Liver (tissue), 8 donors: ENCODE measurements at regions not wholly inside any gene's neighbourhood (a gene's known extent, or its start where the extent isn't known, plus 50 kb on each side); places are given as distances from the start of the nearest gene placed in this dataset.

Experiments
- DNase-seq: peaks from one replicate; pipeline ENCODE4 v3.0.0-alpha.2; 2017; ENCODE audit warnings: low spot score
- H3K27ac ChIP-seq, 2 donors: one replicate each; pipeline ENCODE4 v1.7.0; 2013; ENCODE audit warnings: inconsistent platforms in 2 of 2, low read length in 2 of 2, control low read depth in 1 of 2, low read depth in 1 of 2, mild to moderate bottlenecking in 1 of 2
- H3K27me3 ChIP-seq, 4 donors: one replicate each; pipeline versions ENCODE4 v1.6.1 to v1.7.0; 2013; ENCODE audit warnings: low read length in 3 of 4, inconsistent platforms in 1 of 4, mild to moderate bottlenecking in 1 of 4, moderate library complexity in 1 of 4; ENCODE audit not compliant: control insufficient read depth in 4 of 4, insufficient read depth in 4 of 4
- H3K36me3 ChIP-seq, 4 donors: one replicate each; pipeline versions ENCODE4 v1.6.1 to v1.7.0; 2013; ENCODE audit warnings: low read length in 3 of 4, mild to moderate bottlenecking in 3 of 4, low read depth in 1 of 4, moderate library complexity in 1 of 4; ENCODE audit not compliant: control insufficient read depth in 4 of 4, insufficient read depth in 3 of 4
- H3K4me1 ChIP-seq, 4 donors: one replicate each; pipeline versions ENCODE4 v1.6.1 to v1.7.0; 2013; ENCODE audit warnings: low read length in 3 of 4, mild to moderate bottlenecking in 3 of 4, moderate library complexity in 1 of 4; ENCODE audit not compliant: control insufficient read depth in 4 of 4, insufficient read depth in 4 of 4
- H3K4me3 ChIP-seq, 3 donors: one replicate each; pipeline versions ENCODE4 v1.6.1 to v1.7.0; 2013; ENCODE audit warnings: low read length in 3 of 3, control low read depth in 1 of 3, low read depth in 1 of 3, mild to moderate bottlenecking in 1 of 3
- H3K9ac ChIP-seq, 2 donors: one replicate each; pipeline ENCODE4 v1.7.0; 2013; ENCODE audit warnings: low read length in 2 of 2, mild to moderate bottlenecking in 2 of 2, moderate library complexity in 2 of 2, control low read depth in 1 of 2, low read depth in 1 of 2
- H3K9me3 ChIP-seq, 4 donors: one replicate each; pipeline versions ENCODE4 v1.6.1 to v1.7.0; 2013; ENCODE audit warnings: low read length in 3 of 4; ENCODE audit not compliant: control insufficient read depth in 4 of 4
- ATF3 ChIP-seq: IDR thresholded peaks from 2 replicates; pipeline ENCODE4 v1.6.1; 2016; ENCODE audit warnings: antibody characterized with exemption
- EGR1 ChIP-seq, 2 donors: IDR thresholded peaks; 2 replicates each; pipeline ENCODE4 v1.6.1; 2016 to 2018; ENCODE audit warnings: antibody characterized with exemption in 2 of 2, low read depth in 2 of 2
- FOXA1 ChIP-seq: IDR thresholded peaks from 2 replicates; pipeline ENCODE4 v1.6.1; 2016; ENCODE audit warnings: antibody characterized with exemption
- GABPA ChIP-seq, 2 donors: IDR thresholded peaks in 1 of 2; conservative IDR thresholded peaks in 1 of 2; 2 replicates each; pipeline ENCODE4 v1.6.1; 2016; ENCODE audit warnings: antibody characterized with exemption in 2 of 2, mild to moderate bottlenecking in 1 of 2, moderate library complexity in 1 of 2
- HNF4A ChIP-seq, 2 donors: conservative IDR thresholded peaks; 2 replicates each; pipeline ENCODE4 v1.6.1; 2016; ENCODE audit warnings: antibody characterized with exemption in 2 of 2, mild to moderate bottlenecking in 2 of 2
- JUND ChIP-seq, 2 donors: IDR thresholded peaks; 2 replicates each; pipeline ENCODE4 v1.6.1; 2016; ENCODE audit warnings: antibody characterized with exemption in 2 of 2
- NR2F2 ChIP-seq: IDR thresholded peaks from 2 replicates; pipeline ENCODE4 v1.6.1; 2016; ENCODE audit warnings: antibody characterized with exemption
- SP1 ChIP-seq: IDR thresholded peaks from 2 replicates; pipeline ENCODE4 v1.6.1; 2018; ENCODE audit warnings: antibody characterized with exemption, mild to moderate bottlenecking
- TAF1 ChIP-seq: conservative IDR thresholded peaks from 2 replicates; pipeline ENCODE4 v1.6.1; 2016; ENCODE audit warnings: antibody characterized with exemption, mild to moderate bottlenecking
- YY1 ChIP-seq: IDR thresholded peaks from 2 replicates; pipeline ENCODE4 v1.6.1; 2016; ENCODE audit warnings: antibody characterized with exemption, mild to moderate bottlenecking
- ZBTB33 ChIP-seq: IDR thresholded peaks from 2 replicates; pipeline ENCODE4 v1.6.1; 2016; ENCODE audit warnings: antibody characterized with exemption
- WGBS: extraction: QIAGEN DNeasy Blood & Tissue Kit; methylation state at CpG from one replicate; pipeline ENCODE4 v1.1.7; 2013; 5-methylcytosine and 5-hydroxymethylcytosine counted together
- TF ChIP-seq, protein P1 (sequence below): IDR thresholded peaks from 2 replicates; pipeline ENCODE4 v1.6.1; 2016; ENCODE audit warnings: antibody characterized with exemption
- TF ChIP-seq, protein P2 (sequence below): fragments of 150-350 bp; IDR thresholded peaks from 2 replicates; pipeline ENCODE4 v1.5.1; 2017; ENCODE audit warnings: improper control_type of control experiment, low read depth, low read length; ENCODE audit not compliant: missing input control
- donor health status: healthy.
- donor health status: healthy.
- donor health status: healthy.
- donor health status: healthy.
- donor health status: healthy.

- no peaks in the 10 kb centered on the region for H3K9me3 ChIP-seq
Observed at GRCh38 chr5:121160591-121160990, 691.1 kb upstream of the FTMT start.

GRCh38 chr5:121164632-121165031 is 687.0 kb upstream of the FTMT start:
- DNase-seq, result no peak
- H3K27me3 ChIP-seq, result no peaks in the 10 kb centered on the region
- H3K36me3 ChIP-seq, result no peaks in the 10 kb centered on the region
- no peaks in the 10 kb centered on the region for H3K9me3 ChIP-seq
- no peaks in the 10 kb centered on the region for H3K4me1 ChIP-seq
- 55% methylated on average over 10 of the region's 10 CpGs for WGBS
- TF ChIP-seq ZBTB33 (no peak), HNF4A (conservative IDR thresholded peaks at IDR 0.05) (no peak), SP1 (no peak), GABPA (IDR thresholded peaks at IDR 0.05 in 1 of 2, conservative IDR thresholded peaks at IDR 0.05 in 1 of 2) (no peak), ATF3 (no peak), YY1 (no peak), TAF1 (no peak), EGR1 (IDR thresholded peaks at IDR 0.05; ENCODE audit: low read depth in 2 of 2) (no peak)
- no peak overlapping the region for H3K9ac ChIP-seq
- H3K4me3 ChIP-seq, result no peak overlapping the region
- H3K27ac ChIP-seq, result no peak overlapping the region

More at GRCh38 chr5:121160591-121160990, 691.1 kb upstream of the FTMT start:
- DNase-seq, result no peak
- no peak overlapping the region for H3K27ac ChIP-seq
- H3K4me3 ChIP-seq, result no peak overlapping the region
- no peak for TF ChIP-seq ZBTB33
- H3K36me3 ChIP-seq, result no peaks in the 10 kb centered on the region
- WGBS, result 62% methylated on average over 1 of the region's 1 CpG
- H3K4me1 ChIP-seq, result no peaks in the 10 kb centered on the region
- H3K9ac ChIP-seq, result no peak overlapping the region
- no peaks in the 10 kb centered on the region for H3K27me3 ChIP-seq

DNA sequence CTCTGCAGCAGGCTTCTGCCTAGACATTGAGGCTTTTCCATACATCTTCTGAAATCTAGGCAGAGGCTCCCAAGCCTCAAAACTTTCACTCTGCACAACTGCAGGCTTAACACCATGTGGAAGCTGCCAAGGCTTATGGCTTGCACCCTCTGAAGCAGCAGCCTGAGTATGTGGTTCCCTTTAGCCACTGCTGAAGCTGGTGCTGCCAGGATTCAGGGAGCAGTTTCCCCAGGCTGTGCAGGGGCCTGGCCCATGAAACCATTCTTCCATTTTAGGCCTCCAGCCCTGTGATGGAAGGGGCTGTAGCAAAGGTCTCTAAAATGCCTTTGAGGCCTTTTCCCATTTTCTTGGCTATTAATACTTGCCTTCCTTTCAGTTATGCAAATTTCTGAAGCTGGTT is 680.3 kb upstream of the FTMT start:
- Histone ChIP-seq H3K4me3 (no peak overlapping the region), H3K9me3 (no peaks in the 10 kb centered on the region), H3K27ac (no peak overlapping the region), H3K36me3 (no peaks in the 10 kb centered on the region), H3K9ac (no peak overlapping the region), H3K27me3 (no peaks in the 10 kb centered on the region), H3K4me1 (no peaks in the 10 kb centered on the region)
- DNase-seq, result no peak
- TF ChIP-seq ZBTB33, result no peak
- TF ChIP-seq NR2F2, result no peak
- TF ChIP-seq TAF1, result no peak
- no peak for TF ChIP-seq JUND (IDR thresholded peaks at IDR 0.05)
- no peak for TF ChIP-seq ATF3
- TF ChIP-seq, protein P1, sequence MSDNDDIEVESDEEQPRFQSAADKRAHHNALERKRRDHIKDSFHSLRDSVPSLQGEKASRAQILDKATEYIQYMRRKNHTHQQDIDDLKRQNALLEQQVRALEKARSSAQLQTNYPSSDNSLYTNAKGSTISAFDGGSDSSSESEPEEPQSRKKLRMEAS, result no peak
- TF ChIP-seq, protein P2, sequence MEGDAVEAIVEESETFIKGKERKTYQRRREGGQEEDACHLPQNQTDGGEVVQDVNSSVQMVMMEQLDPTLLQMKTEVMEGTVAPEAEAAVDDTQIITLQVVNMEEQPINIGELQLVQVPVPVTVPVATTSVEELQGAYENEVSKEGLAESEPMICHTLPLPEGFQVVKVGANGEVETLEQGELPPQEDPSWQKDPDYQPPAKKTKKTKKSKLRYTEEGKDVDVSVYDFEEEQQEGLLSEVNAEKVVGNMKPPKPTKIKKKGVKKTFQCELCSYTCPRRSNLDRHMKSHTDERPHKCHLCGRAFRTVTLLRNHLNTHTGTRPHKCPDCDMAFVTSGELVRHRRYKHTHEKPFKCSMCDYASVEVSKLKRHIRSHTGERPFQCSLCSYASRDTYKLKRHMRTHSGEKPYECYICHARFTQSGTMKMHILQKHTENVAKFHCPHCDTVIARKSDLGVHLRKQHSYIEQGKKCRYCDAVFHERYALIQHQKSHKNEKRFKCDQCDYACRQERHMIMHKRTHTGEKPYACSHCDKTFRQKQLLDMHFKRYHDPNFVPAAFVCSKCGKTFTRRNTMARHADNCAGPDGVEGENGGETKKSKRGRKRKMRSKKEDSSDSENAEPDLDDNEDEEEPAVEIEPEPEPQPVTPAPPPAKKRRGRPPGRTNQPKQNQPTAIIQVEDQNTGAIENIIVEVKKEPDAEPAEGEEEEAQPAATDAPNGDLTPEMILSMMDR, result no peak
- TF ChIP-seq FOXA1, result no peak
